ENCODE measurements at regions not wholly inside any gene's neighbourhood (a gene's known extent, or its start where the extent isn't known, plus 50 kb on each side); places are given as distances from the start of the nearest gene placed in this dataset.
"Not testable (repeated sequence)": the region's sequence is repeated elsewhere in the genome, so short reads cannot be mapped to it uniquely, and the experiment has no call there.

- no peak for DNase-seq (ENCODE audit: low spot score)
Measured at GRCh38 chr6:19551611-19552010, 285.6 kb upstream of the ID4 start.

- no peak for DNase-seq (ENCODE audit: low spot score)
Measured at GRCh38 chr6:19552076-19552475, 285.1 kb upstream of the ID4 start.

- no peak for DNase-seq (ENCODE audit: low spot score)
Measured at GRCh38 chr6:19552588-19552987, 284.6 kb upstream of the ID4 start.

- DNase-seq (ENCODE audit: low spot score), result no peak
Measured at GRCh38 chr6:19554356-19555225, 282.6 kb upstream of the ID4 start.

- no peak for DNase-seq (ENCODE audit: low spot score)
Measured at GRCh38 chr6:19557191-19557590, 280.0 kb upstream of the ID4 start.

GRCh38 chr6:19558201-19558600, 279.0 kb upstream of the ID4 start:
- no peak for DNase-seq (ENCODE audit: low spot score)

GRCh38 chr6:19558934-19559333, 278.2 kb upstream of the ID4 start:
- no peak for DNase-seq (ENCODE audit: low spot score)

GRCh38 chr6:19562468-19562867, 274.7 kb upstream of the ID4 start:
- DNase-seq (ENCODE audit: low spot score), result no peak

GRCh38 chr6:19569563-19569962, 267.6 kb upstream of the ID4 start:
- no peak for DNase-seq (ENCODE audit: low spot score)

- no peak for DNase-seq (ENCODE audit: low spot score)
Measured at GRCh38 chr6:19571176-19571575, 266.0 kb upstream of the ID4 start.

GRCh38 chr6:19578481-19578880, 258.7 kb upstream of the ID4 start:
- no peak for DNase-seq (ENCODE audit: low spot score)

GRCh38 chr6:19584207-19584606, 253.0 kb upstream of the ID4 start:
- DNase-seq (ENCODE audit: low spot score), result not testable (repeated sequence)

- no peak for DNase-seq (ENCODE audit: low spot score)
Measured at GRCh38 chr6:19587238-19587942, 249.8 kb upstream of the ID4 start.

- no peak for DNase-seq (ENCODE audit: low spot score)
Measured at GRCh38 chr6:19590501-19591131, 246.6 kb upstream of the ID4 start.

- DNase-seq (ENCODE audit: low spot score), result no peak
Measured at GRCh38 chr6:19597809-19598320, 239.3 kb upstream of the ID4 start.

- no peak for DNase-seq (ENCODE audit: low spot score)
Measured at GRCh38 chr6:19599796-19600464, 237.2 kb upstream of the ID4 start.

GRCh38 chr6:19602434-19603013, 234.6 kb upstream of the ID4 start:
- DNase-seq (ENCODE audit: low spot score), result no peak

- no peak for DNase-seq (ENCODE audit: low spot score)
Measured at GRCh38 chr6:19603721-19604120, 233.4 kb upstream of the ID4 start.

- DNase-seq (ENCODE audit: low spot score), result no peak
Measured at GRCh38 chr6:19605624-19606023, 231.5 kb upstream of the ID4 start.

GRCh38 chr6:19608546-19608945, 228.6 kb upstream of the ID4 start:
- no peak for DNase-seq (ENCODE audit: low spot score)

- no peak for DNase-seq (ENCODE audit: low spot score)
Measured at GRCh38 chr6:19609972-19610641, 227.1 kb upstream of the ID4 start.
